BLaER1 treated with 17β-estradiol and CSF1 and Interleukin-3, amounts not matched to agents 10 nM and 100 nM (cell line): ENCODE measurements at regions not wholly inside any gene's neighbourhood (a gene's known extent, or its start where the extent isn't known, plus 50 kb on each side); places are given as distances from the start of the nearest gene placed in this dataset.

Experiments
- H3K27ac ChIP-seq, 11 experiments: shearing (Covaris generic); formaldehyde crosslinking; 2 replicates each; pipeline ENCODE4 v1.8.1; 2022
- H3K27me3 ChIP-seq, 11 experiments: shearing (Covaris generic); formaldehyde crosslinking; 2 replicates each; pipeline ENCODE4 v1.8.1; 2022
- H3K36me3 ChIP-seq, 11 experiments: shearing (Covaris generic); formaldehyde crosslinking; 2 replicates each; pipeline ENCODE4 v1.8.1; 2022
- H3K4me1 ChIP-seq, 10 experiments: shearing (Covaris generic); formaldehyde crosslinking; 2 replicates each; pipeline ENCODE4 v1.8.1; 2022
- H3K4me2 ChIP-seq, 11 experiments: shearing (Covaris generic); formaldehyde crosslinking; 2 replicates each; pipeline ENCODE4 v1.8.1; 2022
- H3K4me3 ChIP-seq, 10 experiments: shearing (Covaris generic); formaldehyde crosslinking; 2 replicates each; pipeline ENCODE4 v1.8.1; 2022
- H3K9ac ChIP-seq, 11 experiments: shearing (Covaris generic); formaldehyde crosslinking; 2 replicates each; pipeline ENCODE4 v1.8.1; 2022
- H3K9me3 ChIP-seq, 11 experiments: shearing (Covaris generic); formaldehyde crosslinking; replicated peaks in 1 of 11; 2 replicates each; pipeline ENCODE4 v1.8.1; 2022
- H4K20me1 ChIP-seq, 11 experiments: shearing (Covaris generic); formaldehyde crosslinking; 2 replicates each; pipeline ENCODE4 v1.8.1; 2022
- Cebpa-rat ChIP-seq, 11 experiments: shearing (Covaris generic); IDR thresholded peaks; 2 replicates each; pipeline ENCODE4 v1.8.1; 2022

DNA sequence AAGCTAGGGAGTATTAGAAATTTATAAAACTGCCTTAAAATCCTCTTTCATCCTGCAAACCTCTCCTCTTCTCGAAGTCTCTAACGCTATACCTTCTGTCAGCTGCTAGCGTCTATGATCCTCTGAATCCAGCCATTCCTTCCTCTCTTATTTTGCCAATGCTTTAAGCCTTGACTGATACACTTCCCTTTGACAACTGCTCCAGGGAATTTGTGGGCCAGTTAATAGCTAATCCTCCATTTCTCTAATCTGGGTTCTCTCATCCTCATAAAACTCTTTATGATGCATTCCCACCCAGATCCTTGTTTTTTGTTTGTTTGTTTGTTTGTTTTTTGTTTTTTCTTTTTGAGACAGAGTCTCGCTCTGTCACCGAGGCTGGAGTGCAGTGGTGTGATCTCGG, 293.6 kb upstream of the PUDP start:
- no peak for TF ChIP-seq Cebpa-rat (IDR thresholded peaks at IDR 0.05)
- no peak overlapping the region for H3K4me2 ChIP-seq
- H3K4me3 ChIP-seq, result no peak overlapping the region

GRCh38 chrX:7435822-7436221, 287.9 kb upstream of the PUDP start:
- Histone ChIP-seq H3K4me2 (0 out of 22 replicates have a peak overlapping the region, but pooled peaks of 1 of the 11 experiments have one; percentile 21), H3K27me3 (no peaks in the 10 kb centered on the region), H4K20me1 (no peaks in the 10 kb centered on the region; a peak in 1 of 22 replicates), H3K9me3 (no peaks in the 10 kb centered on the region), H3K27ac (no peak overlapping the region), H3K4me1 (peaks cover 0 to 7% (median 0%) of the 10 kb centered on the region in 10 experiments; a peak in 5 of 20 replicates), H3K36me3 (no peaks in the 10 kb centered on the region), H3K4me3 (no peak overlapping the region), H3K9ac (no peak overlapping the region)
- peak in 5 of 11 experiments; percentile 30 to 87 (median 69); a peak in 9 of 22 replicates for TF ChIP-seq Cebpa-rat (IDR thresholded peaks at IDR 0.05)

More for the DNA sequence above, 293.6 kb upstream of the PUDP start:
- Histone ChIP-seq H3K9me3 (no peaks in the 10 kb centered on the region), H3K36me3 (no peaks in the 10 kb centered on the region), H3K4me1 (no peaks in the 10 kb centered on the region), H3K27me3 (no peaks in the 10 kb centered on the region), H3K9ac (no peak overlapping the region), H3K27ac (no peak overlapping the region), H4K20me1 (no peaks in the 10 kb centered on the region; a peak in 1 of 22 replicates)

DNA sequence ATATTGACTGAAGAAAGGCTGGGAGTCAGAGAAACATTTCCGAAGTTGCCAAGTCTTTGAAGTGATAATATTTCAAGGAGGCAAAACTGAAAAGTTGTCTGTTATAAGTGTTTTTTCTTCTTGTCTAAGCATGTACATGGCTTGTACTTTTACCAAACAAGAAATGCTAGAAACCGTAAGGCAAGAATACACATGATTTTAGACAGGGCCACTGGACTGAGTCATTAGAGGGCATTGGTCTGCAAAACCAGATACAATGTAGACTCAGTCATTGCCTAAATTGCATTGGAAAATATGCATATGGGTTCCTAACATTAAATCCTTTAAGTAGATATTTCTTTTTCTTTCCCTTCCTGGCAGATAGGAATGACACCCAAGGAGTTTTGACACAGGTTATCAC, 284.9 kb upstream of the PUDP start:
- H3K9me3 ChIP-seq, result no peaks in the 10 kb centered on the region
- no peaks in the 10 kb centered on the region for H3K36me3 ChIP-seq
- H4K20me1 ChIP-seq, result no peaks in the 10 kb centered on the region
- H3K9ac ChIP-seq, result no peak overlapping the region
- H3K4me1 ChIP-seq, result peaks cover 0 to 7% (median 0%) of the 10 kb centered on the region in 10 experiments; a peak in 5 of 20 replicates
- no peak overlapping the region for H3K27ac ChIP-seq
- no peak overlapping the region for H3K4me3 ChIP-seq
- H3K27me3 ChIP-seq, result no peaks in the 10 kb centered on the region
- no peak overlapping the region for H3K4me2 ChIP-seq
- no peak for TF ChIP-seq Cebpa-rat (IDR thresholded peaks at IDR 0.05)

GRCh38 chrX:7420717-7421116, 272.8 kb upstream of the PUDP start:
- Histone ChIP-seq H4K20me1 (no peaks in the 10 kb centered on the region), H3K27ac (no peak overlapping the region), H3K27me3 (no peaks in the 10 kb centered on the region), H3K4me2 (no peak overlapping the region), H3K9ac (no peak overlapping the region), H3K9me3 (no peaks in the 10 kb centered on the region), H3K4me3 (no peak overlapping the region), H3K36me3 (no peaks in the 10 kb centered on the region), H3K4me1 (no peaks in the 10 kb centered on the region)
- TF ChIP-seq Cebpa-rat (IDR thresholded peaks at IDR 0.05), result no peak

DNA sequence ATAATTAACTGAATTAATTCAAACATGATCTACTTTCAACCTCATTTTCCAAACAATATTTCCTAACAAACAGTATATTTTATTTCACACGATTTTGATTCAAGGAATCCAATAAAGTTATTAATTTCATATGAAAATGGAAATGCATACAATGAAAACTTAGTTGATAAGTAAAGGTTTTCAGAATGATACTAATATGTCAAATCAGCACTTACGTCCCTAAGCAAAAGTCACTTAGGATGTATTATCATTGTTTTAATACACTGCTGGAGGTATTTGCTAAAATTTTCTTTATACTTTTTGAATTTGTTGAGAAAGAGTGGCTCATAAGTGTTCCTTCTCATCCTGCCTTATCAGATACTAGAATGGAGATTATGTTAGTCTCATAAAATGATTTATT, 266.8 kb upstream of the PUDP start:
- H3K27me3 ChIP-seq, result no peaks in the 10 kb centered on the region
- H3K4me1 ChIP-seq, result no peaks in the 10 kb centered on the region

DNA sequence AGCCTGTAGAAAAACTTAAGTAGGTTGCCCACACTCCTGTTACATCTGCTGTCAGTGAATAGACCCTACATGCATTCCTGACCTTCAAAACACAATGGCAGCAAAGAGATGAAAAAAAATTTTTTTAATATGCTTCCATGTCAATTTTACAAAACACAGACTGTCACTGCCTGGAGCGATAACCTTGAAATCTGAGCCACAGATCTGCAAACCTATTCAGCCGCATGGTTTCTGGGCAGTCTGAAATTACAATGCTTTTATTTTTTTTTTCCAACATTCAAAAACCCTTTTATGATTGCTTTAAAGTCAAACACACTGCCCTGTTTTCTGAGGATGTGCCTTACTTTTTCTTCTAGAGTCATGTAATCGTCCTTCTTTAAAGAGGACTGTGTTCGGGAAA, 264.9 kb upstream of the PUDP start:
- TF ChIP-seq Cebpa-rat (IDR thresholded peaks at IDR 0.05), result no peak
- Histone ChIP-seq H3K27me3 (no peaks in the 10 kb centered on the region), H3K4me2 (no peak overlapping the region), H3K36me3 (no peaks in the 10 kb centered on the region), H3K4me1 (no peaks in the 10 kb centered on the region), H3K4me3 (no peak overlapping the region), H4K20me1 (no peaks in the 10 kb centered on the region), H3K27ac (no peak overlapping the region), H3K9me3 (peaks cover 0 to 5% (median 0%) of the 10 kb centered on the region in 11 experiments; a peak in 3 of 22 replicates), H3K9ac (no peak overlapping the region)

More for the DNA sequence above, 266.8 kb upstream of the PUDP start:
- peaks cover 0 to 5% (median 0%) of the 10 kb centered on the region in 11 experiments; a peak in 3 of 22 replicates for H3K9me3 ChIP-seq
- TF ChIP-seq Cebpa-rat (IDR thresholded peaks at IDR 0.05), result no peak
- H3K4me2 ChIP-seq, result no peak overlapping the region
- H3K9ac ChIP-seq, result no peak overlapping the region
- no peak overlapping the region for H3K27ac ChIP-seq
- no peaks in the 10 kb centered on the region for H3K36me3 ChIP-seq
- H4K20me1 ChIP-seq, result no peaks in the 10 kb centered on the region
- no peak overlapping the region for H3K4me3 ChIP-seq

DNA sequence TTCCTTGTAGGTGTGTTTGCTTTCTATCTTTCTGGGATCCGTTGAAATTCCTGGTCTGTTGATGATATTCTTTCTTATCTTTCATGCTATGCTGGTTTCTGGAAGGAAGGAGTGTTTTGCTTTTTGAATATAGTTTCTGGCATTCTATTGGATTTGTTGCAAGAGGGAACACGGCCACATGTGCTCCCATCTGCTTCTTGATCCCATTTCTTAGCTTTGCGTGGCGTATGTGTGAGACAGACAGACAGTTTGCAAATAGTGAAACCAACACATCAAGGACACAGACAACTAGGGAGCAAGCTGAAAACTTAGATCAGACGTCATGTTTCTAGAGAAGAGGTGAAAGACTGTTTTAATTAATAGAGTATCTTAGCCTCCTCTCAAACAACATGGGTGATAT, 261.9 kb upstream of the PUDP start:
- TF ChIP-seq Cebpa-rat (IDR thresholded peaks at IDR 0.05), result no peak
- Histone ChIP-seq H4K20me1 (no peaks in the 10 kb centered on the region), H3K4me3 (no peak overlapping the region), H3K36me3 (no peaks in the 10 kb centered on the region), H3K4me2 (no peak overlapping the region), H3K27ac (no peak overlapping the region), H3K4me1 (no peaks in the 10 kb centered on the region), H3K9ac (no peak overlapping the region), H3K27me3 (no peaks in the 10 kb centered on the region), H3K9me3 (peaks cover 0 to 5% (median 0%) of the 10 kb centered on the region in 11 experiments; a peak in 3 of 22 replicates)

- Histone ChIP-seq H3K36me3 (no peaks in the 10 kb centered on the region), H3K27ac (no peak overlapping the region), H3K4me1 (no peaks in the 10 kb centered on the region), H4K20me1 (no peaks in the 10 kb centered on the region), H3K9ac (no peak overlapping the region), H3K4me3 (no peak overlapping the region), H3K4me2 (no peak overlapping the region), H3K9me3 (peaks cover 0 to 8% (median 0%) of the 10 kb centered on the region in 11 experiments; a peak in 1 of 22 replicates), H3K27me3 (no peaks in the 10 kb centered on the region)
- peak in 8 of 11 experiments; percentile 15 to 88 (median 41); a peak in 10 of 22 replicates for TF ChIP-seq Cebpa-rat (IDR thresholded peaks at IDR 0.05)
Measured at GRCh38 chrX:7399373-7399772, 251.4 kb upstream of the PUDP start.

DNA sequence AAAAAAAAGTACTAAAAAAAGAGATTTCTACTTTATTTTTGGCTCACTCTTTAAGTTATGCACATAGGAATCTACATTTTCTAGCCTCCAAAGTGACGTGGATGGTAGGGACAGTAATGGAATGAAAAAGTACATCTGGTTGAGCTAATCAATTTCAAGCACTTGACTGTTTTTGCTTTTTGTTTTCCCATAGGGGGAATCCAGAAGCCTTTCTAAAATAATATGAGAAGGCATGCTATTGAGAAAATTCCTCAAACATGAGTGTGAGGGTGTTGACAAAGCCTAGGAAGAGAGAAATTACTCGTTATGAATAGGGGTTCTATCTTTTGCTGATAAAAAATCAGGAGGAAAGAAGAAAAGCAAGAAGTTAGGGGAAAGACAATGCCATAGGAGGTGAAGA, 242.5 kb upstream of the PUDP start:
- no peak for TF ChIP-seq Cebpa-rat (IDR thresholded peaks at IDR 0.05)
- Histone ChIP-seq H3K9me3 (no peaks in the 10 kb centered on the region), H3K27me3 (no peaks in the 10 kb centered on the region), H3K4me2 (no peak overlapping the region), H3K4me3 (no peak overlapping the region), H3K36me3 (no peaks in the 10 kb centered on the region), H3K4me1 (no peaks in the 10 kb centered on the region), H3K9ac (no peak overlapping the region), H3K27ac (no peak overlapping the region), H4K20me1 (no peaks in the 10 kb centered on the region; a peak in 1 of 22 replicates)

DNA sequence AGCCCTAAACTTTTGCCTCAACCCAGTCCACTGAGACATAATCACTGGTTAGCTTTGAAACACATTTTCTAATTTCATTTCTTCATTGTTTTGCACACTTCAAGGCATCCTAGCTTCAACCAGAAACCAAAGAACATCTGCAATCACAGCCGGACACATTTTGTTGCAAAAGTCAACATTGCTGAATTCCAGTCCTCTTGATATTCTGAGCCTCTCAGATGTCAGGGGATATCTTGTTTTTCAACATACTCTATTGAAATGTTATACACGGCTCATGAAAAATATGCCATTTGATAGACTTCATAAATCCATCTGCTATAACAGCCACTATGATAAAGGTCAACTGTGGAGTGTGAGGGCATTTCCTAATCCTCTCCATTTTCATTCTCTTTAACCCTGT, 241.6 kb upstream of the PUDP start:
- H3K27ac ChIP-seq, result no peak overlapping the region
- H3K4me1 ChIP-seq, result no peaks in the 10 kb centered on the region
- no peaks in the 10 kb centered on the region; a peak in 1 of 22 replicates for H4K20me1 ChIP-seq
- H3K9me3 ChIP-seq, result no peaks in the 10 kb centered on the region
- H3K4me3 ChIP-seq, result no peak overlapping the region
- H3K36me3 ChIP-seq, result no peaks in the 10 kb centered on the region
- no peaks in the 10 kb centered on the region for H3K27me3 ChIP-seq
- H3K9ac ChIP-seq, result no peak overlapping the region
- TF ChIP-seq Cebpa-rat (IDR thresholded peaks at IDR 0.05), result no peak
- no peak overlapping the region for H3K4me2 ChIP-seq
